Islet precursor cell (in vitro differentiated cells): ENCODE measurements at regions not wholly inside any gene's neighbourhood (a gene's known extent, or its start where the extent isn't known, plus 50 kb on each side); places are given as distances from the start of the nearest gene placed in this dataset.

Experiments used
- DNase-seq: peaks from one replicate; pipeline ENCODE4 v3.0.0-alpha.2; 2018

DNA sequence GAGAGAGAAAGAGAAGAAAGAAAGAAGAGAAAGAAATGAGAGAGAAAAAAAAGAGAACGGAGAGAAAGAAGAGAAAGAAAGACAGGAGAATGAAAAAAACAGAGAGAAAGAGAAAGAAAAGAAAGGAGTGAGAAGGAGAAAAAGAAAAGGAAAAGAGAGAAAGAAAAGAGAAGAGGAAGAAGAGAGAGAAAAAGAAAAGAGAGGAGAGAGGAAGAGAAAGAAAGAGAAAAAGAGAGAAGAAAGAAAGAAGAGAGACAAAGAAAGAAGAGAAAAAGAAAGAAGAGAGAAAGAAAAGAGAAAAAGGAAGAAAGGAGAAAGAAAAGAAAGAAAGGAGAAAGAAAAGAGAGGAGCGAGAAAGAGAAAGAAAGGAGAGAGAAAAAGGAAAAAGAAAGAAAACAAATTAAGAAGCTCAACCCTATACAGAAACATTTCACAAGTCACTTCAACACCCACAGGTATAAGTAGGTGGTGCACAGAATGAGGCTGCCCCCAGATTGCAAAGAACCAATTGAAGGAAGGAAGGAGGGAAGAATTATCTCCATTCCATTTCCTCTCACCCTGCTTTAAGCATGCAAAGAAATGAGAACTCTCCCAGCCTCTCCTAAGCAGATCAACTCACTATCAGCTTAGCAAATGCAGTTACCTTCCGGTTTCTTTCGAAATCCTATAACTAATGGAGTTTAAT is 98.8 kb upstream of the CACNA1A start:
- DNase-seq, result no peak

DNA sequence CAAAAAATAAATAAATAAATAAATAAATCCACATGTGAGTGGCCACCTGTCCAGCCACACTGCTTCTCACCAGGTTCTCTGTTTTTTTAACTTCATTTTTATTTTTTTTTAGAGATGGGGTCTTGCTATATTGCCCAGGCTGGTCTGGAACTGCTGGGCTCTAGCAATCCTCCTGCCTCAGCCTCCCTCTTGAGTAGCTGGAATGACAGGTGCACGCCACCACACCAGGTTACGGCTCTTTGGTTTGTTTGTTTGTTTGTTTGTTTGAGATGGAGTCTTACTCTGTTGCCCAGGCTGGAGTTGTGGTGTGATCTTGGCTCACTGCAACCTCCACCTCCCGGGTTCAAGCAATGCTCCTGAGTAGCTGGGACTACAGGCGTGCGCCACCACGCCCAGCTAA is 94.5 kb upstream of the CACNA1A start:
- no peak for DNase-seq

DNA sequence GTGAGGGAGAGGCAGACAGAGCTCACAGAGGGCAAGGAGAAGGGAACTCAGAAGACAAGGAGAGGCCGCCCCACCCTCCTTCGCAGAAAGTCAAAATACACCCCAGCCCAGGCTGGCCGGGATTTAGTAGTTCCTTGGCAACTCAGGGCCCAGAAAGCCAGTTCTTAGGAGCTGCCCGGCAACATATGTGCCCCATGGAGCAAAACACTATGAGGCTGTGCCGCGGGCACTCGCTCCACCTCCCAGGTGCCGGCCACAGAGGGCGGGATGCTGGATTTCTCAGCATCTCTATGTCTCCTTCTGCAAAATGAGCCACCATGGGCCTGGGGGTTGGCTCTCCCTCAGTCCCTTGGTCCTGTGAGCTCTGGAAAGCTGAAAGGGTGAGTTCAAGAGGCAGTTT is 93.8 kb upstream of the CACNA1A start:
- DNase-seq, result no peak

DNA sequence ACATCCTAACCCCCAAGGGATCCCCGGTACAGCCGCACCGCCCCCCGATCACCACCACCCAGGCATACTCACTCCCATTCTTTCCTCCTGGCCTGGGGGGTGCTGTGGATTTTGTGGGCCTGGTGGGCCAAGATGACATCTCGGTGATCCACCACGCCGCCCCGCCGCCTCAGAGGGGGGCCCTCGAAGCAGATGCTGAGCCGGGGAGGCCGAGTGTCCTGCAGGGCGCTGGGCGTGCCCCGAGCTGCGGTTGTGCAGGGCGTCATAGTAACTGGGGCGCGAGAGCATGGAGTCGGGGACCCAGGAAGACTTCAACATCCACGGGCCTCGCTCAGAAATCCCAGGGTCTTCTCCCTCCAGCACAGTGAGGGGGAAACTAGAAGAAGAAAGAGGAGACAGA is 93.4 kb upstream of the CACNA1A start:
- DNase-seq, result no peak

DNA sequence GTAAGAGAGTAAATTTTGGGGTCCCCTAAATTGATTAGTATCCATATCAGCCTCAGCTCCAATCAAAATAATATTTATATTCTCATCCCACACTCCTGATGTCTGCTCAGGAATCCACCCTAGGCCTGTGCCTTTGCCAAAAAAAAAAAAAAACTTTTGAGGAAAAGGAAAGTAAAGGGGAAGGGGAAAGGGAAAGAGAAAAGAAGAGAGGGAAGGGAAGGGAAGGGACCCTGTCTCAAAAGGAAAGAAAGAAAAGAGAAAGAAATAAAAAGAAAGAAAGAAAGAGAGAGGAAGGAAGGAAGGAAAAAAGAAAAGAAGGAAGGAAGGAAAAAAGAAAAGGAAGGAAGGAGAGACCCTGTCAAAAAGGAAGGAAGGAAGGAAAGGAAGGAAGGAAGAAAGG is 91.8 kb upstream of the CACNA1A start:
- DNase-seq, result no peak

DNA sequence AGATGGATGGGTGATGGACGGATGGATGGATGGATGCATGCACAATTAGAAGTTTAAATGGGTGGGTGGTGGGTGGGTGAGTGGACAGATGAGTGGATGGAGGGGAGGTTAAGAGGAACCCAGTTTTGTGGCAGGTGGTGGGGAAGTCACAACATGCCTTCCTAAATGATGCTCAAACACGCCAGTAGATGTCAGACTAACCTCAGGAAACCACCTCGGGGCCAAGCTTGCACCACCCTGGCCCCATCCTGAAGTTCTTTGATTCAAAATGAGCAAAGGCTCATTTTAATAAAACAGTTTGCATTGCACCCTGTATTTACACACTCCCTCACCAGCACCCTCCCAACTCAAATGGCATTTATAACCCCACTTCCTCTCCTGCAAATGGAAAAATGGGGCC is 91.4 kb upstream of the CACNA1A start:
- DNase-seq, result peak; percentile 65

DNA sequence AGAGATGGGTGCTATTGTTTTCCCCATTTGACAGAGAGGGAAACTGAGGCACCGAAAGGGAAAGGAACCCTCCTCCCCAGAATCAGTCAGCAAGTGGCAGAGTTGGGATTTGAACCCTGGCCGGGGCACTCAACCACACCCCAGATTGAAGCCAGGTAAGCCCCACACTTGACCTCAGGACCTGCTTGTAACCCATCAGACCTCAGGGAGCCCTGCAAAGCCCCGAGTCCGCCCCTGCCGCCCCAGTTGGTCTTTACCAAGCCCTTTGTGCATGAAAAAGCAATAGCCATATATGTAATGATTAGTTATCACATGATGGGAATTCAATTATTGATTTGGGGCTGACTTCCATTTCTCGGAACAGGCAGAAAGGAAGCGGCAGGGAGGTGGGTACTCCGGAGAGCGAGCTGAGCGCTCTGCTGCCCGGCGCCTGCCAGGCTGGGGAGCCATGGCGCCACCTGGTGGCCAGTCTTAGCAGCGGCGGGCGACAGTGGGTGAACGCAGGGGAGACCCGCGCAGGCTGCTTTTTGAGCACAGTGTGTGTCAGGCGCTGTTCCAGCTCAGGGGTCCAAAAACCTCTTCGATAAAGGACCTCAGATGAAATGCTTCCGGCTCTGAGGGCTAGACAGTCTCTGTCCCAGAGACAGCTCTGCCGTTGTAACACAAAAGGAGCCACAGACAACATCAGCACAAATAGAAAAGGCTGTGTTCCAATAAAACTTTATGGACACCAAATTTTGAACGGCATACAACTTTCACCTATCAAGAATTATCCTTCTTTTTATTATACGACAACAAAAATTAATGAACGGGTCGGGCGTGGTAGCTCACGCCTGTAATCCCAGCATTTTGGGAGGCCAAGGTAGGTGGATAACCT is 82.9 kb upstream of the CACNA1A start:
- peak; percentile 85 for DNase-seq

DNA sequence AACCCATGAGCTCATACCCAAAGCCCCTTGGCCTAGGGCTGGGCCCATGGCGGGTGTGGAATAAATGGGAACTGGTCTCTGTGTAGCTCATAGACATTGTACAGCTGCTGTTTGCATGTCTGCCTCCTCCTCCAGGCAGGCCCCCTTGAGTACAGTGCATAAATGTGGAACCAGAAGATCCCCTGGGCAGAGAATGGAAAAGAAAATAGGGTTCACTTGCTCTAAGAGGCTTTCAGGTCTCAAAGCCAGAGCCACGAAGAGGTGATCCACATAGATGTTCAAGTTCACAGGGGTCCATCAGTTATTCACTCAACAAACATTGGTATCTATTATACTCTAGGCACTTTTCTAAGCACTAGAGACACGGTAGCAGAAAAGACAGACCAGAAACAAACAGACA is 79.2 kb upstream of the CACNA1A start:
- no peak for DNase-seq

DNA sequence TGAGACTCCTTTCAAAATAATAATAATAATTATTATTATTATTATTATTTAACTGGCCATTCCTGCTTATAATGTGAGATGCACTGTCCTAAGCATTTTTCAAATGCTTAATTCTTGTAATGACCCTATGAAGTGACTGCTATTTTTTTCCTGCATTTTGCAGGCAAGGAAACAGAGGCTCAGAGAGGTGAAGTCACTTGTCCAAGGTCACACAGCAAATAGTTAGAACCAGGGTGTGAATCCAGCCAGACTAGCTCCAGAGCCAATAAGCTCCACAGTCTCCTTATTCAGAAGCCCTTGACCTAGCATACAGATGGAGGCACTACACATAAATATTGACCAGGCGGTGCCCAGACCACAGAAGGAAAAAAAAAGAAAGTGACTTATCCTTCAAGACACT is 77.5 kb upstream of the CACNA1A start:
- no peak for DNase-seq

DNA sequence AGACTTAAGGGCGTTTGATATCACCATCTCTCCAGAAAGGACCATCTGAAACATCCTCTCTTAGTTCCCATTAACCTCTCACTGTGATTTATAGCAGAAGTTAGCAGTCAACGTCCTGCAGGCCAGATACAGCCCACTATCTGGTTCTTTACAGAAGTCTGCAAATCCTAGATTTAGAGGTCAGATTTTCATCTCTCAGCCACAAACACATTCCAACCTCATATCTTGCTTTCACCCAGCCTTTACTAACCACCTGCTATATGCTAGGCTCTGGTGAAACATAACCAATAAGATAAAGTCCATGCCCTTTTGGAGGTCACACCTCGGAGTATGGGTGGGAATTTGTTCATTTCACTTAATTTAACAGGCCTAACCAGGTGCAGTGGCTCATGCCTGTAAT is 76.8 kb upstream of the CACNA1A start:
- DNase-seq, result no peak

DNA sequence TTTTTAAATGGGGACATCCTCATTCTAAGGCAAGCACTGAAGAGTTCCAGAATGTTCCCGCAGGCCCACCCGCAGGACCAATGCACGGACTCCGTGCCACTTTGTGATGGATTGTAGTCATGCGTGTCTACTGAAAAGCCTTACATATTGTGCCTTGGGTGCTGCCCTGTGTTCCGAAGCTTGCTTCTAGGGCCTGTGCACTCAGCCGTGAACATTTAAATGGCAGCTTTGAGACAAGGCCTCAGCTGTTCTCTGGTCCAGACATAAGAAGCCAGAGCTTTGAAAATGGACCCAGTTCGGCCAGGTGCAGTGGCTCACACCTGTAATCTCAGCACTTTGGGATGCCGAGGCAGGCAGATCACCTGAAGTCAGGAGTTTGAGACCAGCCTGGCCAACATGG is 75.3 kb upstream of the CACNA1A start:
- DNase-seq, result no peak

DNA sequence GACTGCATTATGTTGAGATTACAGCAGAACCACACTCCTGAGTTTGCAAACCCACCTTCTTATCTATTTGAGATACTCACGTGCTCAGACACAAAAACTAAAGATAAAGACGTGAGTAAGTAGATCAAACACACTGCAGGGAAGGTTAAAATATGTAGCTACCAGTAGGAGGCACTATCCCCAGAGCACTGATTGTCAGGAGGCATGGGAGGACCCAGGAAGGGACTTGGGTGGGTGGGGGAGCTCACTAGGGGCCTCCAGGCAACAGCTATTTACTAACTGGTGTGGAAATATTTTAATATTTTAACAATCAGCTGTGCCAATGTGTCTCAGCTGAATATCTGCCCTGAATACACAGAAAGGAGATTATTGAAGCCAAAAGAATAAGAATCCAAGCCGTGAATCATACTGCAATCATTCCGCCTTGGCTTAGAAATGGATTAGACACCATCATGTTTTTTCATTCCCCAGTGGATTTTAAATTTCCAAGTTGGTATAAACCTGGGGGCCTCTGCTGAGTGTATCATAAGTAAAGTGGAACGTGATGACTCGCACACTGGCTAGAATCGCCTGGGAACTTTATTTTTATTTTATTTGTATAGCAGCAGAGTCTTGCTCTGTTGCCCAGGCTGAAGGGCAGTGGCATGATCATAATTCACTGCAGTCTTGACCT is 73.2 kb upstream of the CACNA1A start:
- no peak for DNase-seq

DNA sequence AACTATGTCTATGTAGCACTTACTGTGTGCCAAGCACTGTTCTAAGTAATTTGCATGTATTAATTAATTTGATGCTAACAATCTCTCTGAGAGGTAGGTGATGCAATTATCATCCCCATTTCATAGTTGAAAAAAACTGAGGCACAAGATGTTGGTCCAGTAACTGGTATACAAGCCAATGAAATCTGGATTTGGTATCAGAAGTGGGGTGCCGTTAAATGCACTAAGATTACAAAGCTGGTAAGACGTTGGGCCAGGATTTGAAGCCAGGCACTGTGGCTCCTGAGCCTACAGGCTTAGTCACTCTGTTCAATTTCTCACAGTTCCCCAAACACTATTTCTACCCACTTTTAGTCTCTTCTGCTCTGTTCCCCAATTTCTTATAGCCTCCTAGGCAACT is 70.4 kb upstream of the CACNA1A start:
- DNase-seq, result no peak

DNA sequence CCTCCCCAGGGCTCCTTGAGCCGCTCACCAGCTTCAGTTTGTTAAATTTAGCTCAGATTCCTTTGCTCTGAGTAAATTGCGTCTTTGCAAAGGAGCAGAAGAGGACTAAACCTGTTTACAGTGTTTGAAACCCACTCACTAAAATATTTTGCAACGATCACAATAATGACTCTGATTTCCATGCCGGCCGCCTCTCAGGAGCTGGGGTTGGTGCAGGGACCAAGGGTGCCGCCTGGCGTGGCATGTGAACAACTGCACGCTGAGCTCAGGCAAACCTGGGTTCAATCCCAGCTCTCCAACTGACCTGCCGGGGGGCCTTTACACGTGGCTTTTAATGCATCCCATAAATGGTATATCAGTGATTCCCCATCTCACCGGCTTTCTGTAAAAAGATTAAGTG is 68.7 kb upstream of the CACNA1A start:
- DNase-seq, result no peak

DNA sequence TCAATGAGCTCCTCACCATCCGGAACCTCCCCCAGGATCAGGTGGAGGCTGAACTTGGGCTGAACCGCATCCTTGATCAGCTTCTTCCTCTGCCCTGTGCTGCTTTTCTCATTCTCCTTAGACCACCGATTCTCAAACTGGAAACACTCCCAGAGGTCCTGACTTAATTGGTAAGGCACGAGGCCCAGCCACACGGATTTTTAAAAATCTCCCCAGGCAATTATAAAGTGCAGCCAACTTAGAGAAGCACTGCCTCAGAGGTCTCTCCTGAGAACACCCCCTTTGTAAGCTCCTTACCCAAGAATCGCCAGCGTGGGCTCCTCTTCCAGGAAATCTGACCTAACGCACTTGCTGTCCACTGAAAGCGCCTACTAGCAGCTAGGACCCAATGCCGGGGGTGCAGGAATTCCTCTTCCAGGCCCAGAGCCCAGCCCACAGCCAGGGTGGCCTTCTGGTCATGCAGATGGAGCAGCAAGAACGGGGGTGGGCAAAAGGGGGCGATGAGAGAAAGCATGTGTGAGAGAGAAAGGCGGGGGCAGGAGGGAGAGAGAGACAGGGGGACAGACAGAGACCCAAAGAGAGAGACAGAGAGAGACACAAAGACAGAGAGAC is 66.9 kb upstream of the CACNA1A start:
- no peak for DNase-seq

DNA sequence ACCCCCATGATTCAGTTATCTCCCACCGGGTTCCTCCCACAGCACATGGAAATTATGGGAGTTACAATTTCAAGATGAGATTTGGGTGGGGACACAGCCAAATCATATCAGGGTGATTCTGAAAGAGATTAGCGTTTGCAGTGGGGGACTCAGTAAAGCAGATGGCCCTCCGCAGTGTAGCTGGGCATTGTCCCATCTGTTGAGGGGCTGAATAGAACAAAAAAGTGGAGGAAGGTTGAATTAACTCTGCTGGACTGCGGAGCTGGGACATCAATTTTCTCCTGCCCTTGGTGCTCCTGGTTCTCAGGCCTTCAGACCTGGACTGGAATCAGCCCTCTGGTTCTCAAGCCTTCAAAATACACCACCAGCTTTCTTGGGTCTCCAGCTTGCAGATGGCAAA is 55.2 kb upstream of the CACNA1A start:
- DNase-seq, result no peak

DNA sequence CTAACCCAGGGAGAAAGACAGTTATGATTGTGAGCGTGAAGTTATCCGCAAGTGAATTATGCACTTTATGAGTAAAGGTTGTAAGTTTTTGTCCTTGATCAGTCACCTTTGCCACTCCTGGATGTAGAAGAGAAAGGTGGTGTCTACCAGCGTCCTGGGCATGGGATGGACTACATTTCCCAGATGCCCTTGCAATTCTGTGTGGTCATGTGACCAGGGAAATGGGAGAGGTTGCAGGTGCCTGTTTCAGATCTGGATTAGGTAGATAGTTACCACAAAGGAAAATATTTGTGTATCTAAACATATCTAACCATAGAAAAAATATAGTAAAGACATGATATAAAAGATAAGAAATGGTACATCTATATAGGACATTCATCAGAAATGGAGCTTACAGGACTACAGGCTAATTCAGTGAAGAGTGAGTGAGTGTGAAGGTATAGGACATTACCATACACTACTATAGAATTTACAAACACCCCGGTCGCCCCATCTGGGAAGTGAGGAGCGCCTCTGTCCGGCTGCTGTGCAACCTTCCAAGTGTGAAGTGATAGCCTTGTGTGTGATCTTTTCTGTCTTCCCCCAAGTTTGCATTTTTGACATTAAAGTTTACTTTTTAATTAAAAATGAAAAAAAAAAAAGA is 51.6 kb upstream of the CACNA1A start:
- no peak for DNase-seq

DNA sequence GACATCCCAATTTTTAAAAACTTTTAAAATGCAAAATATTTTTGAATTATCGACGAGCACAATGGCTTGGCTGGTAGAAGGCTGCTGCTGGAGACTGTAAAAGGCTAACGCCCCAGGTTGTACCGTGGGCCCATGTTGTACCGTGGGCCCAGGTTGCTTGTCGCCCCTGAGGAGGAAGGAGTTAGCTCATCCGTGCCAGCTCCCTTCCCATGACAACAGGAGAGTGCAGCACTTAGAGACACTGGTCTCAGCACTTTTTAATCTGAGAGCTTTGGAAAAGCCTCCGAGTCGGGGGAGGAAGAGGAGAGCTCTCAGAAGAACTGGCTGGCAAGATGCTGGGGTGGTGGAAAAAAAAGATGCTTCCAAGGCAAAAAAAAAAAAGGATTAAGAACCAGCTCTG is 50.3 kb upstream of the CACNA1A start:
- no peak for DNase-seq
